G401.6 (cell line): ENCODE measurements at regions not wholly inside any gene's neighbourhood (a gene's known extent, or its start where the extent isn't known, plus 50 kb on each side); places are given as distances from the start of the nearest gene placed in this dataset.

Source experiments
- FAIRE-seq: peaks from 2 replicates; lab custom pipeline; 2012; peaks lifted over from hg19 to GRCh38; lab: Jason Lieb, UNC

- FAIRE-seq = no peak
Measured at GRCh38 chr12:114888928-114889584, 205.1 kb upstream of the TBX3 start.

- no peak for FAIRE-seq
Measured at GRCh38 chr12:114888448-114888847, 204.5 kb upstream of the TBX3 start.

- FAIRE-seq = no peak
Measured at GRCh38 chr12:114885501-114885900, 201.5 kb upstream of the TBX3 start.

GRCh38 chr12:114884575-114884974, 200.6 kb upstream of the TBX3 start:
- no peak for FAIRE-seq

GRCh38 chr12:114882083-114882482, 198.1 kb upstream of the TBX3 start:
- FAIRE-seq = no peak

- FAIRE-seq = no peak
Measured at GRCh38 chr12:114879354-114879753, 195.4 kb upstream of the TBX3 start.

GRCh38 chr12:114878781-114879180, 194.8 kb upstream of the TBX3 start:
- FAIRE-seq = no peak

- FAIRE-seq = no peak
Measured at GRCh38 chr12:114876968-114877680, 193.1 kb upstream of the TBX3 start.

GRCh38 chr12:114875313-114875712, 191.3 kb upstream of the TBX3 start:
- no peak for FAIRE-seq

GRCh38 chr12:114873656-114874055, 189.7 kb upstream of the TBX3 start:
- no peak for FAIRE-seq

- FAIRE-seq = no peak
Measured at GRCh38 chr12:114868995-114869834, 185.2 kb upstream of the TBX3 start.

GRCh38 chr12:114866331-114866730, 182.4 kb upstream of the TBX3 start:
- no peak for FAIRE-seq

GRCh38 chr12:114864837-114865551, 181.0 kb upstream of the TBX3 start:
- no peak for FAIRE-seq

- FAIRE-seq = no peak
Measured at GRCh38 chr12:114863911-114864310, 179.9 kb upstream of the TBX3 start.

- no peak for FAIRE-seq
Measured at GRCh38 chr12:114860969-114861368, 177.0 kb upstream of the TBX3 start.

- no peak for FAIRE-seq
Measured at GRCh38 chr12:114858388-114859146, 174.6 kb upstream of the TBX3 start.

- no peak for FAIRE-seq
Measured at GRCh38 chr12:114855678-114856077, 171.7 kb upstream of the TBX3 start.

GRCh38 chr12:114852976-114853529, 169.1 kb upstream of the TBX3 start:
- no peak for FAIRE-seq

GRCh38 chr12:114851981-114852380, 168.0 kb upstream of the TBX3 start:
- FAIRE-seq = no peak

- FAIRE-seq = no peak
Measured at GRCh38 chr12:114850661-114851275, 166.8 kb upstream of the TBX3 start.

GRCh38 chr12:114848666-114849065, 164.7 kb upstream of the TBX3 start:
- FAIRE-seq = no peak
